Activated CD8-positive, alpha-beta memory T cell treated with anti-CD3 and anti-CD28 coated beads, Interleukin-2, amount 50 U/mL, for 4 hours (primary cell): ENCODE measurements at regions not wholly inside any gene's neighbourhood (a gene's known extent, or its start where the extent isn't known, plus 50 kb on each side); places are given as distances from the start of the nearest gene placed in this dataset.

Source experiments
- DNase-seq: peaks from one replicate; pipeline ENCODE4 v3.0.0-alpha.2; 2020

GRCh38 chr18:78558101-78558810 lies 421.4 kb upstream of the SALL3 start:
- DNase-seq, result no peak

- no peak for DNase-seq
Observed at GRCh38 chr18:78558948-78559347, 420.7 kb upstream of the SALL3 start.

- DNase-seq, result no peak
Observed at GRCh38 chr18:78559584-78559983, 420.0 kb upstream of the SALL3 start.

GRCh38 chr18:78561757-78562510 lies 417.7 kb upstream of the SALL3 start:
- DNase-seq, result no peak

GRCh38 chr18:78562531-78562961 lies 417.1 kb upstream of the SALL3 start:
- DNase-seq, result no peak

GRCh38 chr18:78563110-78563509 lies 416.5 kb upstream of the SALL3 start:
- no peak for DNase-seq

GRCh38 chr18:78564030-78564429 lies 415.6 kb upstream of the SALL3 start:
- DNase-seq, result no peak

- no peak for DNase-seq
Observed at GRCh38 chr18:78564518-78564917, 415.1 kb upstream of the SALL3 start.

GRCh38 chr18:78565240-78565639 lies 414.4 kb upstream of the SALL3 start:
- DNase-seq, result no peak

- DNase-seq, result no peak
Observed at GRCh38 chr18:78566065-78566464, 413.6 kb upstream of the SALL3 start.

GRCh38 chr18:78566720-78567119 lies 412.9 kb upstream of the SALL3 start:
- no peak for DNase-seq

- DNase-seq, result no peak
Observed at GRCh38 chr18:78571063-78571785, 408.4 kb upstream of the SALL3 start.

GRCh38 chr18:78571831-78572347 lies 407.7 kb upstream of the SALL3 start:
- DNase-seq, result no peak

GRCh38 chr18:78573773-78574172 lies 405.8 kb upstream of the SALL3 start:
- no peak for DNase-seq

GRCh38 chr18:78576967-78577366 lies 402.7 kb upstream of the SALL3 start:
- DNase-seq, result no peak

- no peak for DNase-seq
Observed at GRCh38 chr18:78579449-78579848, 400.2 kb upstream of the SALL3 start.

- DNase-seq, result no peak
Observed at GRCh38 chr18:78579854-78580577, 399.6 kb upstream of the SALL3 start.

GRCh38 chr18:78580835-78581339 lies 398.7 kb upstream of the SALL3 start:
- no peak for DNase-seq

GRCh38 chr18:78582181-78582709 lies 397.4 kb upstream of the SALL3 start:
- DNase-seq, result no peak

- no peak for DNase-seq
Observed at GRCh38 chr18:78582898-78583738, 396.5 kb upstream of the SALL3 start.

- no peak for DNase-seq
Observed at GRCh38 chr18:78583739-78584458, 395.7 kb upstream of the SALL3 start.
